Stimulated activated CD4-positive, alpha-beta T cell treated with anti-CD3 and anti-CD28 coated beads, Interleukin-1b, Interleukin-23, amount 100 ng/mL, for 1 hour (primary cell): ENCODE measurements at regions not wholly inside any gene's neighbourhood (a gene's known extent, or its start where the extent isn't known, plus 50 kb on each side); places are given as distances from the start of the nearest gene placed in this dataset.
"Not testable (repeated sequence)": the region's sequence is repeated elsewhere in the genome, so short reads cannot be mapped to it uniquely, and the experiment has no call there.

Experiments
- DNase-seq, 2 donors: peaks; one replicate each; pipeline ENCODE4 v3.0.0-alpha.2; 2020; ENCODE audit warnings: low read depth in 2 of 2

DNA sequence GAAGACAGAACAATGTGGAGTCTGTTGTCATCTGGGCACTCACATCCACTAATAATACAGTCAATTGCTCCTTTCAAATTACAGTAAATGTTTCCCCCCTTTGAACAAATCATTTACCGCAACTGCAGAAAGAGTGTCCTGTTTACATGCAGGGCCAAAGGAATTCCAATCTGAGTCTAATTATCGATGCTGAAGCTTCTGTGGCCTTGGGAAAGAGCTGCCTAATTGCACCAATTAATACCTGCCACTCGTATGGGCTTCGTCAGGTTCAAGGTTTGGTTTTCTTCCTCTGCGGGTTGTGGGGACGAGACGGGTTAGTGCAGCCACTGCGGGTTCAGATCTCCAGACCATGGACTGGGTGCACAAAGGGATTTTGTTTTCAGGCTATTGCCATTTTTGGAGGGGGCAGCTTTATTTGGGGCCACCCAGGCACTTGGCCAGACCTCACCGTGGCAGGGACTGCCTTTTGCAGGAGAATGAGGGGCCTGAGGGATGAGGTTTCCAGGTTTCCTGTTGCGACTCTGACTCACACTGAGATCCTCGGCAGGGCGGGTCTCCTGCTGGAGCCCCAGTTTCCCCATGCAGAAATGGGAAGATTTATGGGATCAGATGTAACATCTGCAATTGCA is 147.6 kb downstream of the MIAT start:
- DNase-seq, result no peak

DNA sequence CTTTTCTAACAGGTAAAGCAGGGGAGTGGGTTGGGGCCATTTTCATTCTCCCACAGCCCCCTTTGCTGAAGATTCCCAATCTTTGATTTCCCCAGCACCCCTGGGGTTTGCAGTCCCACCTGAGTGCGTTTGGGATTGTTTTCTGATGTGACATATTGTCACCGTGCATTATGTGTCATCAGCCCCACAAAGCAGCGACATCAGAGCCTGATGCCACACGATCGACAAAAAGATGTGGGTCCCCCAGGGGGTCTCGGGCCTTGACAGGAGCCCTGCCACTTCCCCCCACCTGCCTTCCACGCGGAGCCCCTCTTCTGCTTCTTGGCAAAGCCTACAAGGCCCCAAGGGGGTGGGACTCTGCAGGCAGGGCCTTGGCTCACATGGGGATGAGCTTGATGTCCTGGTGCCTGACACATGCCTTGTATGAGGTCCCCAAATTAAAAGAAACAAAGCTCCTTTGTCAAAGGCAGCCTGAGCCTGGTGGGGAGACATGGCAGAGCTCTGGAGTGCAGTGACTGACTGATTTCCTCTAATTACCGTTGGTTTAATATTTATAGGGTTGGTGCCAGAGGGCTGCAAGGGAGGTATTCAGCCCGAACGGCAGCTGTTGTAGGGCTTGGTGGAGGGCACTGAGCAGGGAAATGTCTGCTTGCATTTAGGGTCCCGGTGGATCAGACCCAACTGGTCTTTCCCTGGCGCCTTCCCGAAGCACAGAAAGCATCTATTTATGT is 149.2 kb downstream of the MIAT start:
- DNase-seq, result no peak

DNA sequence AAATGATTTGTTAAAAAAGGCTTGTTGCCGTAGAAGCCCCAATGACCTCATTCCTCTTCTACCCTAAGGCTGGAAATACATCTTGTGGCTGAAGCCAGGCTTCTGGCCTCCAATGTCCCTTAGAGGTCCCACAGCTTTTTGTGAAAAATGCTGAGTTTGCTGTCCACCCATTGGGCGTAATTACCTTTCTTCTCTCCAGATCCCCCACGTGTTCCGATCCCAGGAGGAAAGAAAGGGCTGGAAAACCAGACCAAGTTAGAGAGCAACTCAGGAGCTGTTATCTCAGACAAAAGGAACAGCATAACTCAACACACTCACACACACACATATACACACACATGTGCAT is 154.2 kb downstream of the MIAT start:
- DNase-seq, result no peak

DNA sequence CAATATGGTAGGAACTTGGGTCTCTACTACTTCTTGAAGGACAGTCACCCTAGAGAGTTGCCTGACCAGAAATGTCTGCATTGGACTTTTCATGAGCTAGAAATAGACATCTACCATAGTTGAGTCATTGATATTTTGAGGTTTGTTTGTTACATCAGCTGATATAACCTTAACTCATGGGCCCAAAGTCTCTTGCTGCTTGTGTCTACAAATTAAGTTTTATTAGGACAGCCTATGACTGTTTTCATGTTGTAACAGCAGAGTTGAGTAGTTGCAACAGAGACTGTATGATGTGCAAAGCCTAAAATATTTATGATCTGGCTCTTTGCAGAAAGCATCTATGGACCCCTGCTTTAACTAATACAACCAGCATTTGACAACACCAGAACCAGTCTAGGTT is 155.3 kb downstream of the MIAT start:
- DNase-seq, result no peak

DNA sequence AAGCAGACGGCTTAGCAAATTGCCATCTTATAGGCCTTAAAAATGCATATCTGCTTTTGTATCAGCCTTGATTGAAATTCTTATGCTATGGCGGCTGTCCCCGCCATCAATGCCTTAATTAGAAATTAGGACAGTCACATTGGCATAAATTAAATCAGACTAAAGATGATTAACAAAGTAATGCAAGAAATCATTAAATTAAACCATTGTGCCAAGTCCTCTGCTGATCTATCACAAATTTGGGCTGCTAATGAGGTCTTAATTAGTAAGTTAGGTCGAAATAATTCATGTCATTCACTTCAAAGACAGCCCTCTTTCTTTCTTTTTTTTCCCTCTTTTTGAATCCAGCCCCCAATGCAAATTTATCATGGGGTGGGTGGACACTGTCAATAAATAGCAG is 159.3 kb downstream of the MIAT start:
- DNase-seq, result no peak

DNA sequence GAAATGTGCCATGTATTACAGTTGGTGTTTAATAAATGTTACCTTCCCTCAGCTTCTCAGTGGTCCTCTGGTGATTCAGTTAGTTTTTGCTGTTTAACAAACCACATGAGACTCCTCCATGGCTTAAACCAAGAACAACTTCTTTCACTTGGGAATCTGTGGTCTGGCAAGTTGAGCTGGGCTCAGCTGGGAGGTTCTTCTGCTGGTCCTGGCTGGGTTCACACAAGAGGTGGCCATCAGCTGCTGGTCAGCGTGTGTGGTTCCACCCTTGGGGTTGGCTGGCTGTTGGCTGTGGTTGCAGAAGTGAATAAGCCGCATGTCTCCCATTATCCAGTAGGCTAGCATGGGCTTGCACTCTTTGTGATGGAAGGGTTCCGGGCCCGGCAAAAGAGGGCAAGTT is 160.5 kb downstream of the MIAT start:
- DNase-seq, result no peak

DNA sequence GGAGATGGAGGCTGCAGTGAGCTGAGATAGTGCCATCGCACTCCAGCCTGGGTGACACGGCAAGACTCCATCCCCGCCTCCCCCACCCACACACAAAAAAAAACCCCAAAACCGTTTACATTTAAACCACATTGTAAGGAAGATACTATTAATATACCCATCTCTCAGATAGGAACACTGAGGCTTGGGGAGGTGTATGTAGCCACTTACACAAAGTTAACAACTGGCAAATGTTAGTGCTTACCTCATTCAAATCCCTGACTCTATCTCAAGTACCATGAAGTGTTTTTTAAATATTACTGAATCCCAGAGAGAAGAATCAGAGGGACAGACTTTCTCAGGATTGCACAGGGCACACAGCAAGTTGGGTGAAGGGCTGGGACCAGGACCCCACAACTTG is 164.5 kb downstream of the MIAT start:
- no peak for DNase-seq

DNA sequence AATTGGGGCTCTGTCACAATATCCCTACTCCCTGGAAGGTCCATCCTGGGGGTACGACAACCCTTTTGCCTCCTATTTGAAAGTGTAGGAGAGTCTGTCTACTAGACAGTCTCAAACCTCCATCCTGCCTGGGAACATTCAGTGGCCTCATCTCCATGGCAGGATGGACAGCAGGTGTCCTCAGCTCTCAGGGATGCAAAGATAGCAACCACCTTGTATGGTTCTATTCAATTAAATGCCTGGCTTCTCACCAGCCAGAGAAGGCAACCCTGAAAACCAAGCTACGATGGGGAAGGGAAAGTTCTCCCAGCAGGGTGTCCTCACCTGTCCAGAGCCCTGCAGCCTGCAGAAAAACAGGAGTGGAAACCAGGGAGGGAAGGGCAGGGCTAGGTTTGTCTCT is 164.9 kb downstream of the MIAT start:
- no peak for DNase-seq

DNA sequence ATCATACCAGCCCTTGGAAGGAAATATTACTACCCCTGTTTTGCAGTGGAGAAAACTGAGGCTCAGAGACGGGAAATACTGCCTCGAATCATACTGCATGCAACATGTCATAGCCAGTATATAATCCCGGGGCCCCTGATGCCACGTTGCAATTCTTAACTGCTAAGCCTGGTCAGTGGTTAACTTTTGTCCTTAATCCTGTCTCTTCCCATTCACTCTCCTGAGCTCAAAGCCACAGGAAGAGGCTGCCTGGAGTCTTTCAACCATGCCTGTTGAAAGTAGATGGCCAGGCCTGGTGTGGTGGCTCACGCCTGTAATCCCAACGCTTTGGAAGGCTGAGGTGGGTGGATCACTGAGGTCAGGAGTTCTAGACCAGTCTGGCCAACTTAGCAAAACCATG is 166.6 kb downstream of the MIAT start:
- no peak for DNase-seq

DNA sequence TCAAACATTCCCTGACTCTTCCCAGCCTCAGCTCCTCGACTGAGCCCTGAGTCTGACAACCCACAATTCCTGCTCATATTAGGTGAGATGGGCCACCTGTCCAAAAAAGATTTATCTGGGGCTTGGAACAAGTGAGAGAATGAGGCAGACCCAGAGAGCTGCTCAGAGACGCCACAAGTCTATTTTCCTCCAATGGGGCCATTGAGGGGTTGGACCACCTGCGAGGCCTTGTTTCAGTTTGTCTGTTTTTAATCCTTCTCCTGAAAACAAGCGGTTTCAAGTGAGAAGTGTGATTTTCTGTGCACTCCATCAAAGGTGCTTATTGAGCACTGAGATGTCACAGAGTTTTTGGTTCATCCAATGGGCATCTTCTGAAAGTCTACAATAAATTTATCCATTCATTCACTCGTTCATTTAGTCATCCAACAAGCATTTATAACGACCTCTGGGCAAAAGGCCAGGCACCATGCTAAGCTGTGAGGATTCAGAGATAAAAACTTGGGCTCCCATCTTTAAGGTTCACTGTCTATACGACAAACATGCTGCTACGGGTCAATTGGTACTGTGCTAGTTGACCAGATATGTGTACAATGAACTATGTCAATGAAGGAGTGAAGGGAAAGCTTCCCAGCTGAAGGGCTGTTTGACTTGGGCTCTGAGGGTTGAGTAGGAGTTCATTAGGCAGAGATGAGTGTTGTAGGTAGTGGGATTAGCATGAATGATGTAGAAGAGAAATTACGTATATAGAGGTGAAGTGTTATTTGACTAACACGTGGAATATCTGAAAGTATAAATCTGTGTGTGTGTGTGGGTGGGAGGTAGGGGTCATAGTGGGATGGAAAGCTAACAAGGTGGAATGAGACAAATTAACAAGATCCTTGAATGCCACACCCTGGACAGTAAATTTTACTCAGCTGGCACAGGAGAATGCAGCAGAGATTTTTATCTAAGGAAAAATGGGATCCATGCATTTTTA is 168.9 kb downstream of the MIAT start:
- no peak for DNase-seq

DNA sequence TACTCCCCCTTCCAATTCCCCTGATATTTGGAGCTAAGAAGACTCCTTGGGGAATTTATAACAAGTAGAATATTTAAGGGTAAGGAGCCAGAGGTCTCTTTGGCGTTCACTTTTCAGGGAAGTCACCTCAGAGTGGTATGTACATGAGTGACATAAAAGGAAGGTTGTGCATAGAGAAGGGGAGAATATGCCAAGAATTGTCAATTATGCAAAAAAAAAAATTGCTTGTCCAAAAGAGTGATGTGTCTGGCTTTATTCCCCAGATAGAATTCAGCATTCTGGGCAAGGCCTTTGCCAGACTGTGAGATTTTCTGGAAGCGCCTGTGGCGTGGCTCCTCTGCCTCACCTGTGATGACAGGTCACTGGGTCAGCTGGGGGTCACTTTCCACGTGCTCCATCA is 170.2 kb downstream of the MIAT start:
- no peak for DNase-seq

DNA sequence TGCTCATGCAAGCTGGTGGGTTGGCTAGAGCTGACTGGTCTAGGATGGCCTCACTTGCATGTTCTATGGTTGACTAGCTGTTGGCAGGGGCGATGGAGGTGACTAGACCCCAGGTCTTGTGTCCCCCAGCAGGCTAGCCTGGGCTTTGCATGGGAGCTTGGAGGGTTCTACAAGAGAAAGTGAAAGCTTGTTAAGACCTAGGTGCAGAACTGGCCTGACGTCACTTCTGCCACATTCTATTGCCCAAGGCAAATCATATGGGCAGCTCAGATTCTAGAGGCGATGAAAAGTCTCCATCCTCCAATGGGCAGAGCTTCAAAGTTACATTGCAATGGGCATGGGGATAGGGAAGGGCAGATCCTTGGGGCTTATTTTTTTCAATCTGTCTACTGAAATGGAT is 170.9 kb downstream of the MIAT start:
- DNase-seq, result no peak

DNA sequence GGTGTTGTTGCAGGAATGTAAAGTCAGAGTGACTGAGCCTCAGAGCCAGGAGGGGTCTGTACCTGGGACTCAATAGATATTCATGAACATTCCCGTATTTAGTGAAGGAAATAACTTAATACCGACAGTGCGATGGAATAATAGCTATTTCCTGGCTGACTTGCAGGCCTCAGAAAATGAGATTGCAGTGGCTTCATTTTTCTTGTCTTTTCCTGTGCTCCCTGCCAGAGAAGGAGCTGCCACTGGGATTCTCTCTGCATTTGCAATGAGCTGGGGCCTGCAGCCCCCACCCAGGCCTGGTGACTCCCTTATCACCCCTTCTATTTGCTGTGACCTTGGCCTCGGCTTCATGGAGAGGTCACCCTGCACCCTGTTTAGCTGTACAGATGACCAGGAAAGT is 173.4 kb downstream of the MIAT start:
- no peak for DNase-seq

DNA sequence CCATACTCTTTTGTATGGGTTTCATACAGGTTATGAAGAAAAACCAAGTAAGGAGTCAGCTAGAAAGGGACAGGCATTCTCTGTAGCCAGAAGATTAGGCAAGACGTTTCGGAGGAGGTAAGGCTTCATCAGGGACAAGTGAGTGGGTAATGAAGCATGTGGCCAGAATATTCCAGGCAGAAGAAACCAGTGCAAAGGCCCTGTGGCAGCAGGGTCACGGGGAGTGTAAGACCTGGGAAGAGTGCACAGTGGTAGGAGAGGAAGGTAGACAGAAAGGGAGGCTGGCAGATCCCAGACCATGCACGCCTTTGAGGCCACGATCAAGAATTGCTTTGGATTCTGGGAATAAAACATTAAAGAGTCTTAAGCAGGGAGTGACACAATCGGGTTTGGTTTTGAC is 177.6 kb downstream of the MIAT start:
- DNase-seq, result no peak

DNA sequence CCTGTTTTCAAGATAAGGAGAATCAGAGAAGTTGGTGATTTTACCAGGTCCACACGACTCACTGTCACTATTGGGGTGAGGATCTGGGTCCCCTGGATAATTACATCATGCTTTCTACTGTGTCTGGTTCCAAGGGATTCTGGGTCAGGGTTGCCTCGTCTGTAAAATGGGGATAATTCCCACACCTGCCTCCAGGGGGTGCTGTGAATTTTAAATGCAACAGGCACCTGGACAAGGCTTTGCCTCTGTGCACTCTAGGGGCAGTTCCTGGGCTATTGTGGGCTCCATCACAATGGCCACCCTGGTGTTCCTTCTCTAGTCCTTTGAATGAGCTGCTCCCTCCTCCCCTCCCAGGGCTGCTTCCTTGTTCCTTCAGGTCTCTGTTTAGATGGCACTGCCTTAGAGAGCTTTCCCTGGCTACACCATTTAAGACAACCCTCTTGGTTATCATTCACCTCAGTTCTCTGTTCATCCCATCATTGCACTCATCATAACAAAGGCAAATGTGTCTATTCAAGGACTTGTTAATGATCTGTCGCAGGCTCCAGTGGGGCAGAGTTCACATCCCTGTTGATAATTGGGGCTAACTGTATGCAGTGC is 178.6 kb downstream of the MIAT start:
- peak in 1 of 2 donors; percentile 9 for DNase-seq

DNA sequence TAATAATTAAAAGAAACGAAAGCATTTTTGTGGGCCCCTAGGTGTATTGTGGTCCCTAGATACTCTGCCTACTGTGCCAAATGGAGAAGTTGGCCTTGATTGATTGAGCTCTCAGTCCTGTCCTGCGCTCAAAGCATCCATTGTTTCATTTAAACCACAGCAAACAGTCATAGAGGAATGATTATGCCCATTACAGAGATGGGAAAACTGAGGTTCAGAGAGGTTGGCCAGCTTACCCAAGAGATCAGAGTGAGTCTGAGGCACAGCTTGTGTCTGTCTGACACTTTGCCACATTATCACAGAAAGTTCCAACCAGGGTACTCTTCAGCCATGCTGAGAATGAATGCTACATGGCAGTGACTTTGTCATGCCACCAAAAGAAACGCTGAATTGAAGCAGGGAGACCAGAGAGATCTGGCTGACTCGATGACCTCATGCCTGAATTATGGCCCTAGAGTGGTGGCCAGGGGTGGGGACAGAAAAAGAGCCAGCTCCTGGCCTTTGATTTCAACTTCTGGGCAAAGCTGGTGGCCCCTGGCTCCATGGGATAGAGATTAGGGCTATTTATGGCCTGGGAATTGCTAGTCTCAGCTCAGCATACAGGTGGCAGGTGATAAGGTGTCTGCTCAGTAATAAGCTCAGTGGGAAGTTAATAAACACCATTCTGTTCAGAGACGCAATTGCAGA is 180.5 kb downstream of the MIAT start:
- DNase-seq, result no peak

DNA sequence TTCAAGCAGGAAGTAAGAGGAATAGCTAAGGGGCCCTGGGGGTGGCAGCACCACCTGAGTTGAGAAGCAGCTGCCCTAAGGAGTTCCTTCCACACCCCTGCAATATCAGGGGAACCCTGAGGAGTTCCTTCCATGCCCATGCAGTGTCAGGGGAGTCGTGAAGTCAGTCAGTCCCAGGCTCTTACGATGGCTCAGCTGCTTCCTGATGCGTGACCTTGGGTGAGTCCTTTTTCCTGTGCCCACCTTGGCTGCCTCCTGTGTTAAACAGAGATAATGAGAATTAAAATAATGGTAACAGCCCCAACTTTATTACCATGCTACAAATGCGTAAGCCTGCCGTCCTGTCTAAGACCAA is 181.1 kb downstream of the MIAT start:
- no peak for DNase-seq

DNA sequence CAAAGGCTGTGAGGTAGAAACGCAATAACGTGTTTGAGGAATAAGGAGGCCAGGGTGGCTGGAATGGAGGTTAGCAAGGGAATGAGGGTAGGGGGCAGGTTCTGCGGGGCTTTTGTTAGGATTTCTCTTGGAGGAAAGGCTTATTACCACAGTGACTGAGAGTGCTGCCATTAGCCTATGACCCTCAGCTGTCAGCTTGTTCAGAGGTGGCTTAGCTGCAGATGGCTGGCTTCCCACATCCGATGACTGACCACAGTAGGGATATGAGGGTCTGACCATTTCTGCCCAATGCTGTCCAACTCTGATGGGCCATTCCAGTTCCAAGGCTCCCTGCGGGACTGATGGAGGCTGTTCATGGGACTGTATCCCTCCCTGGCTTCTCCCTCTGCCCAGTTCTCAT is 181.8 kb downstream of the MIAT start:
- DNase-seq, result no peak

DNA sequence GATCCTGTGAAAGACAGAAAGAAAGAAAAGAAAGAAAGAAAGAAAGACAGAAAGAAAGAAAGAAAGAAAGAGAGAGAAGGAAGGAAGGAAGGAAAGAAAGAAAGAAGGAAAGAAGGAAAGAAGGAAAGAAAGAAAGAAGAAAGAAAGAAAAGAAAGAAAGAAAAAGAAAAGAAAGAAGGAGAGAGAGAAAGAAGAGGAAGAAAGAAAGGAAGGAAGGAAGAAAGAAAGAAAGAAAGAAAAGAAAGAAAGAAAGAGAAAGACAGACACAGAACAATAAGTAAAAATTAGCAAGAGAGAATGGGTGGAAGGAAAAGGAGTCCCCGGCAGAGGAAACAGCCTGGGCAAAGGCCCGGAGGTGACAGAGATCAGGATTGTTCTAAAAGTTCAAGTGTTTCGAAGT is 183.4 kb downstream of the MIAT start:
- not testable (repeated sequence) for DNase-seq

DNA sequence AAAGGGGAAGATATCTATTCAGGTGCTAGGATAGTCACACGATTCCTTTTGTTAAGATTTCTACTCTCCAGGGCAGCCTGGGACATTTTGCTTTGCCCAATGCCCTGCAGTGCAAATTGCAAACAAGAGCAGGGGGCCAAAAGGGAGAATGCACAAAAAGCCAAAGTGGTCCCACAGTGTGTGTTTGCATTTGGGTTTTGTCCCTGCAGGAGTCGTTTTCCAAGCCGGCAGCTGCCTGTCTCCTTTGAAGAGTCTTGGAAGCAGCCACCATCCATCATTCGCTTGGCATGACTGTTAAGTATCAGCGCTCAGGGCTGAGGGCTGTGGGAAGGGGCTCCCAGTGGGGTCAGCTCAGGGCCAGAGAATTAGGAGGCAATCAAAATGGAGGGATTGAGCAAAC is 184.7 kb downstream of the MIAT start:
- DNase-seq, result no peak

DNA sequence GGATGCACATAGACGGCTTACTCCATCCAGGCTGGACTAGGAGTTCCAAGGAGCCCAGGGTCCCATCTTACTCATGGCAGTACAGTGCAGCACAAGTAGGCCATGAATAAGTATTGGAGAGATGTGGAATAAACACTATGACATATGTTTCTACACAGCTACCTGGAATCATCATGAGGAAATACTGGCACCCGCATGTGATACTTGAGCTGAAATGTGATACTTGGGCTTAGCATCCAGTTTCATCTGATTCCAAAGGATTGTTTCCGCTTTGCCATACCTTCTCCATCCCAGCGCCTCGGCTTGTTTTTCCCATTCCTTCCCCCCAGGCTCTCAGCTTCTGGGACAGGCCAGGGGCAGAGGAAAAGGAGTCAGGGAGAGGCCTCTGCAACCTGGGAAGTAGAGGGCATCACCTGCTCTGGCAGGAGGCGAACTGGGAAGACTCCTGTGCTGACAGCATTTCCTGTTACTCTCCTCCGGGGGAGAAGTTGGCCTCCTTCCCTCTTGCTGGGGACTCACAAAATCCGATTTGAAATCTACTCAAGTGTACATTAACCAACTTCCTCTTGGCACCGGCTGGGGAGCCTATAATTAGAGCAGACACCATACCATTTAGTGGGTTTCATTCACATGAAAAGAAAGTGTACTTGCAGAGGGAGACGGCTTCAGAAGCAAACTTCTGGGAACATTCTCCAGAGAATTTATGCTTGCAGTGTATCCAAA is 187.8 kb downstream of the MIAT start:
- no peak for DNase-seq
